Adipocyte (in vitro differentiated cells): ENCODE measurements at regions not wholly inside any gene's neighbourhood (a gene's known extent, or its start where the extent isn't known, plus 50 kb on each side); places are given as distances from the start of the nearest gene placed in this dataset.

Experiments used
- DNase-seq: peaks from one replicate; pipeline ENCODE4 v3.0.0-alpha.2; 2015; ENCODE audit warnings: low read depth
- H3K27me3 ChIP-seq: replicated peaks from 2 replicates; pipeline ENCODE4 v1.7.0; 2013; ENCODE audit warnings: mild to moderate bottlenecking, low read length, moderate library complexity; ENCODE audit not compliant: control insufficient read depth, insufficient read depth
- H3K36me3 ChIP-seq: 2 replicates; pipeline ENCODE4 v1.7.0; 2013; ENCODE audit warnings: low read length, mild to moderate bottlenecking, moderate library complexity; ENCODE audit not compliant: control insufficient read depth, insufficient read depth, severe bottlenecking
- H3K4me1 ChIP-seq: 2 replicates; pipeline ENCODE4 v1.7.0; 2013; ENCODE audit warnings: mild to moderate bottlenecking, low read length, moderate library complexity; ENCODE audit not compliant: control insufficient read depth, insufficient read depth
- H3K4me3 ChIP-seq: 2 replicates; pipeline ENCODE4 v1.7.0; 2013; ENCODE audit warnings: mild to moderate bottlenecking, low read length, moderate library complexity
- H3K9ac ChIP-seq: 2 replicates; pipeline ENCODE4 v1.7.0; 2013; ENCODE audit warnings: mild to moderate bottlenecking, low read length, moderate library complexity
- H3K9me3 ChIP-seq: 2 replicates; pipeline ENCODE4 v1.7.0; 2013; ENCODE audit warnings: mild to moderate bottlenecking, low read length, moderate library complexity; ENCODE audit not compliant: control insufficient read depth

GRCh38 chr20:57869291-57869950 lies 159.6 kb upstream of the PMEPA1 start:
- Histone ChIP-seq H3K9ac (no peak overlapping the region), H3K4me3 (no peak overlapping the region), H3K9me3 (no peaks in the 10 kb centered on the region), H3K4me1 (no peaks in the 10 kb centered on the region), H3K36me3 (no peaks in the 10 kb centered on the region), H3K27me3 (peaks cover 71% of the 10 kb centered on the region)
- no peak for DNase-seq

- no peak overlapping the region for H3K4me3 ChIP-seq
- H3K27me3 ChIP-seq: peaks cover 66% of the 10 kb centered on the region
- H3K9me3 ChIP-seq: peaks cover 4% of the 10 kb centered on the region
- no peak overlapping the region for H3K9ac ChIP-seq
- DNase-seq: no peak
- H3K36me3 ChIP-seq: no peaks in the 10 kb centered on the region
- no peaks in the 10 kb centered on the region for H3K4me1 ChIP-seq
These were observed 158.5 kb upstream of the PMEPA1 start for GRCh38 chr20:57868310-57868709.

- H3K36me3 ChIP-seq: no peaks in the 10 kb centered on the region
- H3K27me3 ChIP-seq: peaks cover 66% of the 10 kb centered on the region
- no peak overlapping the region for H3K4me3 ChIP-seq
- no peaks in the 10 kb centered on the region for H3K4me1 ChIP-seq
- H3K9ac ChIP-seq: no peak overlapping the region
- no peak for DNase-seq
- H3K9me3 ChIP-seq: peaks cover 5% of the 10 kb centered on the region
These were observed 158.0 kb upstream of the PMEPA1 start for GRCh38 chr20:57867807-57868206.

GRCh38 chr20:57867181-57867803 lies 157.5 kb upstream of the PMEPA1 start:
- Histone ChIP-seq H3K27me3 (peaks cover 69% of the 10 kb centered on the region), H3K9me3 (peaks cover 5% of the 10 kb centered on the region), H3K36me3 (no peaks in the 10 kb centered on the region), H3K9ac (no peak overlapping the region), H3K4me3 (no peak overlapping the region), H3K4me1 (no peaks in the 10 kb centered on the region)
- no peak for DNase-seq

- H3K4me3 ChIP-seq: no peak overlapping the region
- peaks cover 8% of the 10 kb centered on the region for H3K9me3 ChIP-seq
- H3K36me3 ChIP-seq: no peaks in the 10 kb centered on the region
- no peak for DNase-seq
- H3K4me1 ChIP-seq: no peaks in the 10 kb centered on the region
- peaks cover 72% of the 10 kb centered on the region for H3K27me3 ChIP-seq
- H3K9ac ChIP-seq: no peak overlapping the region
These were observed 156.7 kb upstream of the PMEPA1 start for GRCh38 chr20:57866250-57867106.

GRCh38 chr20:57865266-57865665 lies 155.5 kb upstream of the PMEPA1 start:
- DNase-seq: no peak
- H3K9ac ChIP-seq: no peak overlapping the region
- H3K36me3 ChIP-seq: no peaks in the 10 kb centered on the region
- H3K4me3 ChIP-seq: no peak overlapping the region
- no peaks in the 10 kb centered on the region for H3K4me1 ChIP-seq
- H3K9me3 ChIP-seq: peaks cover 8% of the 10 kb centered on the region
- peaks cover 67% of the 10 kb centered on the region for H3K27me3 ChIP-seq

- no peaks in the 10 kb centered on the region for H3K36me3 ChIP-seq
- DNase-seq: no peak
- no peak overlapping the region for H3K9ac ChIP-seq
- no peak overlapping the region for H3K4me3 ChIP-seq
- no peaks in the 10 kb centered on the region for H3K4me1 ChIP-seq
- H3K9me3 ChIP-seq: peaks cover 13% of the 10 kb centered on the region
- H3K27me3 ChIP-seq: peaks cover 28% of the 10 kb centered on the region
These were observed 150.8 kb upstream of the PMEPA1 start for GRCh38 chr20:57860576-57860975.

GRCh38 chr20:57857969-57858368 lies 148.2 kb upstream of the PMEPA1 start:
- peaks cover 8% of the 10 kb centered on the region for H3K9me3 ChIP-seq
- peaks cover 19% of the 10 kb centered on the region for H3K27me3 ChIP-seq
- no peaks in the 10 kb centered on the region for H3K4me1 ChIP-seq
- no peaks in the 10 kb centered on the region for H3K36me3 ChIP-seq
- DNase-seq: no peak
- H3K4me3 ChIP-seq: no peak overlapping the region
- H3K9ac ChIP-seq: no peak overlapping the region

GRCh38 chr20:57857118-57857517 lies 147.3 kb upstream of the PMEPA1 start:
- H3K9me3 ChIP-seq: peaks cover 11% of the 10 kb centered on the region
- peaks cover 22% of the 10 kb centered on the region for H3K27me3 ChIP-seq
- no peak for DNase-seq
- no peaks in the 10 kb centered on the region for H3K4me1 ChIP-seq
- no peak overlapping the region for H3K4me3 ChIP-seq
- H3K9ac ChIP-seq: no peak overlapping the region
- no peaks in the 10 kb centered on the region for H3K36me3 ChIP-seq

- Histone ChIP-seq H3K4me1 (no peaks in the 10 kb centered on the region), H3K9me3 (peaks cover 11% of the 10 kb centered on the region), H3K27me3 (peaks cover 21% of the 10 kb centered on the region), H3K36me3 (no peaks in the 10 kb centered on the region), H3K9ac (no peak overlapping the region), H3K4me3 (no peak overlapping the region)
- DNase-seq: no peak
These were observed 146.8 kb upstream of the PMEPA1 start for GRCh38 chr20:57856658-57857057.

GRCh38 chr20:57851796-57852195 lies 142.0 kb upstream of the PMEPA1 start:
- peaks cover 9% of the 10 kb centered on the region for H3K9me3 ChIP-seq
- no peak overlapping the region for H3K4me3 ChIP-seq
- peak; percentile 33 for DNase-seq
- H3K9ac ChIP-seq: no peak overlapping the region
- H3K36me3 ChIP-seq: no peaks in the 10 kb centered on the region
- no peaks in the 10 kb centered on the region for H3K4me1 ChIP-seq
- peaks cover 14% of the 10 kb centered on the region for H3K27me3 ChIP-seq
